ENCODE measurements at regions not wholly inside any gene's neighbourhood (a gene's known extent, or its start where the extent isn't known, plus 50 kb on each side); places are given as distances from the start of the nearest gene placed in this dataset.

- TF ChIP-seq CTCF (IDR thresholded peaks at IDR 0.05) (no peak), ZFX (IDR thresholded peaks at IDR 0.05; ENCODE audit: borderline replicate concordance) (no peak)
Observed at GRCh38 chr5:30050056-30050815, 1143.2 kb upstream of the CDH6 start.
